ENCODE measurements at regions not wholly inside any gene's neighbourhood (a gene's known extent, or its start where the extent isn't known, plus 50 kb on each side); places are given as distances from the start of the nearest gene placed in this dataset.

GRCh38 chrX:39900777-39901170 lies 197.0 kb downstream of the BCOR start:
- WGBS (ENCODE audit: insufficient coverage) = 71% methylated on average over 11 of the region's 11 CpGs
- no peaks in the 10 kb centered on the region for H3K9me3 ChIP-seq (ENCODE audit: control insufficient read depth, insufficient read depth, low read length)
- TF ChIP-seq CTCF (IDR thresholded peaks at IDR 0.05) = no peak
- H3K4me1 Mint-ChIP-seq = peaks cover 0 to 7% of the 10 kb centered on the region in 2 donors
- intact Hi-C loops (cut with micrococcal nuclease) = no loop called here
- H3K4me3 ChIP-seq (ENCODE audit: low read length) = no peak overlapping the region
- ATAC-seq (no peak), DNase-seq (peak in 1 of 2 donors; percentile 3)
- H3K4me1 ChIP-seq (ENCODE audit: control insufficient read depth, insufficient read depth, low read length) = peaks cover 9% of the 10 kb centered on the region
- no peaks in the 10 kb centered on the region for H3K9me3 Mint-ChIP-seq
- H3K36me3 ChIP-seq (ENCODE audit: control insufficient read depth, insufficient read depth, low read length) = no peaks in the 10 kb centered on the region
- peaks cover 13 to 44% of the 10 kb centered on the region in 2 donors for H3K27me3 Mint-ChIP-seq (ENCODE audit: low read depth in 2 of 2)
- H3K27me3 ChIP-seq (ENCODE audit: control insufficient read depth, insufficient read depth, low read length) = peaks cover 2% of the 10 kb centered on the region
- no peak overlapping the region for H3K27ac ChIP-seq (ENCODE audit: low read length)
- no peaks in the 10 kb centered on the region for H3K36me3 Mint-ChIP-seq
- H3K27ac Mint-ChIP-seq = no peak overlapping the region
- no peak overlapping the region for H3K4me3 Mint-ChIP-seq

GRCh38 chrX:39903343-39903742 lies 194.4 kb downstream of the BCOR start:
- ATAC-seq (no peak), DNase-seq (no peak)
- 69% methylated on average over 3 of the region's 3 CpGs for WGBS (ENCODE audit: insufficient coverage)
- H3K27me3 ChIP-seq (ENCODE audit: control insufficient read depth, insufficient read depth, low read length) = no peaks in the 10 kb centered on the region
- no peak overlapping the region for H3K27ac Mint-ChIP-seq
- no peaks in the 10 kb centered on the region for H3K36me3 Mint-ChIP-seq
- TF ChIP-seq CTCF (IDR thresholded peaks at IDR 0.05) = no peak
- H3K36me3 ChIP-seq (ENCODE audit: control insufficient read depth, insufficient read depth, low read length) = no peaks in the 10 kb centered on the region
- H3K9me3 Mint-ChIP-seq = no peaks in the 10 kb centered on the region
- H3K4me1 Mint-ChIP-seq = peaks cover 0 to 10% of the 10 kb centered on the region in 2 donors
- H3K9me3 ChIP-seq (ENCODE audit: control insufficient read depth, insufficient read depth, low read length) = no peaks in the 10 kb centered on the region
- no peak overlapping the region for H3K4me3 Mint-ChIP-seq
- peaks cover 8 to 46% of the 10 kb centered on the region in 2 donors for H3K27me3 Mint-ChIP-seq (ENCODE audit: low read depth in 2 of 2)
- no peak overlapping the region for H3K4me3 ChIP-seq (ENCODE audit: low read length)
- H3K27ac ChIP-seq (ENCODE audit: low read length) = no peak overlapping the region
- intact Hi-C loops (cut with micrococcal nuclease) = no loop called here
- H3K4me1 ChIP-seq (ENCODE audit: control insufficient read depth, insufficient read depth, low read length) = peaks cover 12% of the 10 kb centered on the region

- ATAC-seq (no peak), DNase-seq (no peak)
- Histone ChIP-seq H3K36me3 (ENCODE audit: control insufficient read depth, insufficient read depth, low read length) (no peaks in the 10 kb centered on the region), H3K4me3 (ENCODE audit: low read length) (no peak overlapping the region), H3K4me1 (ENCODE audit: control insufficient read depth, insufficient read depth, low read length) (peaks cover 12% of the 10 kb centered on the region), H3K9me3 (ENCODE audit: control insufficient read depth, insufficient read depth, low read length) (no peaks in the 10 kb centered on the region), H3K27me3 (ENCODE audit: control insufficient read depth, insufficient read depth, low read length) (no peaks in the 10 kb centered on the region), H3K27ac (ENCODE audit: low read length) (no peak overlapping the region)
- Mint-ChIP-seq H3K4me1 (peaks cover 0 to 16% of the 10 kb centered on the region in 2 donors), H3K4me3 (no peak overlapping the region), H3K27me3 (ENCODE audit: low read depth in 2 of 2) (peaks cover 12 to 46% of the 10 kb centered on the region in 2 donors), H3K9me3 (no peaks in the 10 kb centered on the region), H3K27ac (no peak overlapping the region), H3K36me3 (no peaks in the 10 kb centered on the region)
- intact Hi-C loops (cut with micrococcal nuclease) = no loop called here
- TF ChIP-seq CTCF (IDR thresholded peaks at IDR 0.05) = no peak
- 86% methylated on average over 3 of the region's 4 CpGs for WGBS (ENCODE audit: insufficient coverage)
Observed at GRCh38 chrX:39903937-39904336, 193.8 kb downstream of the BCOR start.

GRCh38 chrX:39904816-39905537 lies 192.8 kb downstream of the BCOR start:
- H3K36me3 ChIP-seq (ENCODE audit: control insufficient read depth, insufficient read depth, low read length) = no peaks in the 10 kb centered on the region
- no peak for DNase-seq
- TF ChIP-seq CTCF (IDR thresholded peaks at IDR 0.05) = no peak
- no peak overlapping the region for H3K27ac ChIP-seq (ENCODE audit: low read length)
- H3K4me1 Mint-ChIP-seq = peaks cover 0 to 16% of the 10 kb centered on the region in 2 donors
- WGBS (ENCODE audit: insufficient coverage) = 78% methylated on average over 21 of the region's 21 CpGs
- H3K4me3 Mint-ChIP-seq = no peak overlapping the region
- H3K9me3 Mint-ChIP-seq = no peaks in the 10 kb centered on the region
- no peaks in the 10 kb centered on the region for H3K9me3 ChIP-seq (ENCODE audit: control insufficient read depth, insufficient read depth, low read length)
- H3K4me1 ChIP-seq (ENCODE audit: control insufficient read depth, insufficient read depth, low read length) = peaks cover 12% of the 10 kb centered on the region
- no peaks in the 10 kb centered on the region for H3K36me3 Mint-ChIP-seq
- no peaks in the 10 kb centered on the region for H3K27me3 ChIP-seq (ENCODE audit: control insufficient read depth, insufficient read depth, low read length)
- intact Hi-C loops (cut with micrococcal nuclease) = no loop called here
- H3K4me3 ChIP-seq (ENCODE audit: low read length) = no peak overlapping the region
- ATAC-seq = no peak
- H3K27ac Mint-ChIP-seq = peak overlapping the region in 1 of 2 donors; percentile 42
- H3K27me3 Mint-ChIP-seq (ENCODE audit: low read depth in 2 of 2) = peaks cover 9 to 41% of the 10 kb centered on the region in 2 donors

All from natural killer cell (primary cell).